Tongue (tissue), 1 donor: ENCODE measurements at regions not wholly inside any gene's neighbourhood (a gene's known extent, or its start where the extent isn't known, plus 50 kb on each side); places are given as distances from the start of the nearest gene placed in this dataset.
"Not testable (repeated sequence)": the region's sequence is repeated elsewhere in the genome, so short reads cannot be mapped to it uniquely, and the experiment has no call there.

Experiments
- DNase-seq: peaks from one replicate; pipeline ENCODE4 v3.0.0-alpha.2; 2015

GRCh38 chr2:7646024-7646423 is 728.8 kb downstream of the RNF144A start:
- DNase-seq, result peak; percentile 11

- no peak for DNase-seq
Measured at GRCh38 chr2:7646661-7647060, 729.4 kb downstream of the RNF144A start.

- DNase-seq, result no peak
Measured at GRCh38 chr2:7648221-7648795, 731.1 kb downstream of the RNF144A start.

GRCh38 chr2:7649461-7650228 is 732.4 kb downstream of the RNF144A start:
- no peak for DNase-seq

- DNase-seq, result no peak
Measured at GRCh38 chr2:7653617-7654016, 736.4 kb downstream of the RNF144A start.

GRCh38 chr2:7655629-7656028 is 738.4 kb downstream of the RNF144A start:
- no peak for DNase-seq

- DNase-seq, result not testable (repeated sequence)
Measured at GRCh38 chr2:7657526-7657925, 740.3 kb downstream of the RNF144A start.

GRCh38 chr2:7658486-7658885 is 741.3 kb downstream of the RNF144A start:
- DNase-seq, result no peak

- no peak for DNase-seq
Measured at GRCh38 chr2:7660816-7661215, 743.6 kb downstream of the RNF144A start.

- DNase-seq, result no peak
Measured at GRCh38 chr2:7661502-7661901, 744.3 kb downstream of the RNF144A start.

GRCh38 chr2:7665880-7666279 is 748.7 kb downstream of the RNF144A start:
- no peak for DNase-seq

GRCh38 chr2:7666596-7667259 is 749.5 kb downstream of the RNF144A start:
- no peak for DNase-seq

GRCh38 chr2:7667260-7667757 is 750.1 kb downstream of the RNF144A start:
- DNase-seq, result no peak

GRCh38 chr2:7670905-7671641 is 753.9 kb downstream of the RNF144A start:
- DNase-seq, result peak; percentile 13

GRCh38 chr2:7672027-7672684 is 754.9 kb downstream of the RNF144A start:
- DNase-seq, result peak; percentile 51

GRCh38 chr2:7672685-7673071 is 755.5 kb downstream of the RNF144A start:
- DNase-seq, result no peak

GRCh38 chr2:7673101-7673500 is 755.9 kb downstream of the RNF144A start:
- no peak for DNase-seq

GRCh38 chr2:7673853-7674252 is 756.6 kb downstream of the RNF144A start:
- no peak for DNase-seq

- no peak for DNase-seq
Measured at GRCh38 chr2:7674606-7675005, 757.4 kb downstream of the RNF144A start.

GRCh38 chr2:7676714-7677113 is 759.5 kb downstream of the RNF144A start:
- DNase-seq, result peak; percentile 32

- no peak for DNase-seq
Measured at GRCh38 chr2:7681881-7682461, 764.8 kb downstream of the RNF144A start.

- no peak for DNase-seq
Measured at GRCh38 chr2:7683196-7683595, 766.0 kb downstream of the RNF144A start.
